ENCODE measurements at regions not wholly inside any gene's neighbourhood (a gene's known extent, or its start where the extent isn't known, plus 50 kb on each side); places are given as distances from the start of the nearest gene placed in this dataset.

GRCh38 chr1:192950926-192951325 is 108.2 kb downstream of the UCHL5 start:
- ATAC-seq: no peak
- TF ChIP-seq RARB (CRISPR knock-in tag; IDR thresholded peaks at IDR 0.05) (no peak), CSRNP3 (CRISPR knock-in tag; IDR thresholded peaks at IDR 0.05) (no peak), CSDC2 (CRISPR knock-in tag; IDR thresholded peaks at IDR 0.05) (no peak), CREB5 (CRISPR knock-in tag; IDR thresholded peaks at IDR 0.05; ENCODE audit: low read depth) (no peak), ZNF8 (CRISPR knock-in tag; IDR thresholded peaks at IDR 0.05) (no peak), PPARA (CRISPR knock-in tag; IDR thresholded peaks at IDR 0.05; ENCODE audit: borderline replicate concordance) (no peak), TSHZ2 (CRISPR knock-in tag; IDR thresholded peaks at IDR 0.05) (no peak), ZNF565 (CRISPR knock-in tag; conservative IDR thresholded peaks at IDR 0.05; ENCODE audit: low read depth) (no peak), TOX (CRISPR knock-in tag; IDR thresholded peaks at IDR 0.05; ENCODE audit: borderline replicate concordance) (no peak), ZC3H10 (CRISPR knock-in tag; IDR thresholded peaks at IDR 0.05) (no peak), SNAI2 (CRISPR knock-in tag; IDR thresholded peaks at IDR 0.05) (no peak), ISL1 (CRISPR knock-in tag; IDR thresholded peaks at IDR 0.05) (no peak)

GRCh38 chr1:192951691-192952460 is 107.3 kb downstream of the UCHL5 start:
- TF ChIP-seq TCF4 (CRISPR knock-in tag; IDR thresholded peaks at IDR 0.05; ENCODE audit: borderline replicate concordance) (no peak), TOX (CRISPR knock-in tag; IDR thresholded peaks at IDR 0.05; ENCODE audit: borderline replicate concordance) (peak; percentile 52; the same call in 1 of the 2 replicates)
- peak; percentile 99 for ATAC-seq

GRCh38 chr1:192952646-192953045 is 106.5 kb downstream of the UCHL5 start:
- peak; percentile 33 for ATAC-seq
- TF ChIP-seq TOX (CRISPR knock-in tag; IDR thresholded peaks at IDR 0.05; ENCODE audit: borderline replicate concordance): no peak
- no peak for TF ChIP-seq ZNF70 (CRISPR knock-in tag; IDR thresholded peaks at IDR 0.05)
- TF ChIP-seq ZC3H10 (CRISPR knock-in tag; IDR thresholded peaks at IDR 0.05): no peak
- no peak for TF ChIP-seq ZNF8 (CRISPR knock-in tag; IDR thresholded peaks at IDR 0.05)
- no peak for TF ChIP-seq ARNTL (CRISPR knock-in tag; IDR thresholded peaks at IDR 0.05; ENCODE audit: borderline replicate concordance, low read depth)
- no peak for TF ChIP-seq ZFP30 (CRISPR knock-in tag; IDR thresholded peaks at IDR 0.05)
- no peak for TF ChIP-seq ZNF565 (CRISPR knock-in tag; conservative IDR thresholded peaks at IDR 0.05; ENCODE audit: low read depth)
- no peak for TF ChIP-seq SNAI2 (CRISPR knock-in tag; IDR thresholded peaks at IDR 0.05)
- TF ChIP-seq TCF4 (CRISPR knock-in tag; IDR thresholded peaks at IDR 0.05; ENCODE audit: borderline replicate concordance): no peak
- TF ChIP-seq GLIS3 (CRISPR knock-in tag; IDR thresholded peaks at IDR 0.05): no peak
- TF ChIP-seq CREB5 (CRISPR knock-in tag; IDR thresholded peaks at IDR 0.05; ENCODE audit: low read depth): no peak
- TF ChIP-seq BACH2 (CRISPR knock-in tag; IDR thresholded peaks at IDR 0.05; ENCODE audit: borderline replicate concordance): no peak
- TF ChIP-seq RARB (CRISPR knock-in tag; IDR thresholded peaks at IDR 0.05): no peak
- no peak for TF ChIP-seq POU6F1 (CRISPR knock-in tag; IDR thresholded peaks at IDR 0.05; ENCODE audit: borderline replicate concordance, low read depth)
- TF ChIP-seq ISL1 (CRISPR knock-in tag; IDR thresholded peaks at IDR 0.05): no peak
- TF ChIP-seq ESRRG (CRISPR knock-in tag; IDR thresholded peaks at IDR 0.05): no peak
- TF ChIP-seq TSHZ2 (CRISPR knock-in tag; IDR thresholded peaks at IDR 0.05): no peak
- TF ChIP-seq OSR1 (CRISPR knock-in tag; IDR thresholded peaks at IDR 0.05): no peak
